ENCODE measurements at regions not wholly inside any gene's neighbourhood (a gene's known extent, or its start where the extent isn't known, plus 50 kb on each side); places are given as distances from the start of the nearest gene placed in this dataset.
"Not testable (repeated sequence)": the region's sequence is repeated elsewhere in the genome, so short reads cannot be mapped to it uniquely, and the experiment has no call there.

DNA sequence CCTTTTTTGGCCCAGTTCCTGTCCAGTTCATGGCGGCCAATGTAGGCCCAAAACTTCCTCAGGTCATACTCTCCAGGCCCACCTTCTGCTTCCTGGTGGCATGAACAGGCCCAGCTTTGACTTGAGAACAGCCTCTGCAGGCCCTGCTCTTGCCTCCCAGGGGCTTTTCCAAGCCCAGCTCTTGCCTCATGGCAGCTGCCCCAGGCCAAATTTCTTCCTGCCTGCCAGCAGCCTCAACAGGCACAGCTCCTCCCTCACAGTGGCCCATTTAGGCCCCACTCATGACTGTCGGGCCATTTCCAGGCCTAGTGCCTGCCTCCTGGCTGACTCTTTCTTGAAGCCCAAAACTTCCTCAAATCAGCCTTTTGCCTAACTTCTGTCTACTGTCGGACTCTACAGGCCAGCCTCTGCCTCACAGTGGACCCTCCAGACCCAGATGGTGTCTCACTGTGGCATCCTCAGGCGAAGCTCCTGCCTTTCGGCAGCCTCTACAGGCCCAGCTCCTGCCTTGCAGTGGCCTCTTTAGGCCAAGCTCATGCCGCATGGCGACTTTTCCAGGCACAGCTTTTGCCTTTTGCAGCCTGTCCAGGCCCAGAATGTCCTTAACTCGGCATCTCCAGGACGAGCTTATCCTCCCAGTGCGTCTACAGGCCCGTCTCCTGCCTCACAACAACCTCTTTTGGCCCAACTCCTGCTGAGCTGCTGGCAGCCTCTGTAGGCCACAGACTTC, 53.7 kb upstream of the METTL14 start:
- TF ChIP-seq, protein P1, sequence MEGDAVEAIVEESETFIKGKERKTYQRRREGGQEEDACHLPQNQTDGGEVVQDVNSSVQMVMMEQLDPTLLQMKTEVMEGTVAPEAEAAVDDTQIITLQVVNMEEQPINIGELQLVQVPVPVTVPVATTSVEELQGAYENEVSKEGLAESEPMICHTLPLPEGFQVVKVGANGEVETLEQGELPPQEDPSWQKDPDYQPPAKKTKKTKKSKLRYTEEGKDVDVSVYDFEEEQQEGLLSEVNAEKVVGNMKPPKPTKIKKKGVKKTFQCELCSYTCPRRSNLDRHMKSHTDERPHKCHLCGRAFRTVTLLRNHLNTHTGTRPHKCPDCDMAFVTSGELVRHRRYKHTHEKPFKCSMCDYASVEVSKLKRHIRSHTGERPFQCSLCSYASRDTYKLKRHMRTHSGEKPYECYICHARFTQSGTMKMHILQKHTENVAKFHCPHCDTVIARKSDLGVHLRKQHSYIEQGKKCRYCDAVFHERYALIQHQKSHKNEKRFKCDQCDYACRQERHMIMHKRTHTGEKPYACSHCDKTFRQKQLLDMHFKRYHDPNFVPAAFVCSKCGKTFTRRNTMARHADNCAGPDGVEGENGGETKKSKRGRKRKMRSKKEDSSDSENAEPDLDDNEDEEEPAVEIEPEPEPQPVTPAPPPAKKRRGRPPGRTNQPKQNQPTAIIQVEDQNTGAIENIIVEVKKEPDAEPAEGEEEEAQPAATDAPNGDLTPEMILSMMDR (IDR thresholded peaks at IDR 0.05; ENCODE audit: borderline replicate concordance, extremely low read depth, low read length, poor library complexity, severe bottlenecking): not testable (repeated sequence)
- TF ChIP-seq EZH2 (IDR thresholded peaks at IDR 0.05; ENCODE audit: borderline replicate concordance, low read depth, low read length, severe bottlenecking): not testable (repeated sequence)
